CD4-positive, alpha-beta T cell (primary cell): ENCODE measurements at regions not wholly inside any gene's neighbourhood (a gene's known extent, or its start where the extent isn't known, plus 50 kb on each side); places are given as distances from the start of the nearest gene placed in this dataset.

ENCODE experiments used
- ATAC-seq: fragments of 200-7000 bp; cut with Tn5 transposase; one replicate; pipeline ENCODE4 v1.10.0; 2022; ENCODE audit warnings: mild to moderate bottlenecking; ENCODE audit not compliant: poor library complexity
- CTCF ChIA-PET: fragments of 350-600 bp; sonication (Branson Sonifier 250); formaldehyde crosslinking; loops from one replicate; lab custom pipeline; 2021; ENCODE audit warnings: antibody characterized with exemption, inconsistent platforms; lab: Charles Lee
- POLR2A ChIA-PET: fragments of 350-600 bp; sonication (Branson Sonifier 250); formaldehyde crosslinking; loops from one replicate; lab custom pipeline; 2021; ENCODE audit warnings: antibody characterized with exemption, inconsistent platforms; lab: Charles Lee
- DNase-seq, 14 experiments: peaks; one replicate each; pipeline ENCODE4 v3.0.0-alpha.2; 2013 to 2020; ENCODE audit warnings: mixed read lengths in 2 of 14
- H3K27ac ChIP-seq, 2 donors: one replicate each; pipeline versions ENCODE4 v1.5.1 to v1.7.0; 2013; ENCODE audit warnings: low read length in 2 of 2, low read depth in 1 of 2, mild to moderate bottlenecking in 1 of 2
- H3K27me3 ChIP-seq, 2 experiments: 1 replicate in 1 of 2; 2 replicates in 1 of 2; pipeline versions ENCODE4 v1.6.1 to v1.7.0; 2013; ENCODE audit warnings: low read length in 2 of 2, control low read depth in 1 of 2, mild to moderate bottlenecking in 1 of 2, moderate library complexity in 1 of 2; ENCODE audit not compliant: insufficient read depth in 2 of 2, control insufficient read depth in 1 of 2
- H3K36me3 ChIP-seq: one replicate; pipeline ENCODE4 v1.6.1; 2013; ENCODE audit warnings: low read length, control low read depth; ENCODE audit not compliant: insufficient read depth
- H3K4me1 ChIP-seq: one replicate; pipeline ENCODE4 v1.6.1; 2013; ENCODE audit warnings: low read length, control low read depth; ENCODE audit not compliant: insufficient read depth
- H3K4me3 ChIP-seq: one replicate; pipeline ENCODE4 v1.5.1; 2013; ENCODE audit warnings: mild to moderate bottlenecking, low read length, moderate library complexity
- H3K9me3 ChIP-seq, 2 experiments: 1 replicate in 1 of 2; 2 replicates in 1 of 2; pipeline versions ENCODE4 v1.6.1 to v1.7.0; 2013; ENCODE audit warnings: low read length in 2 of 2, mild to moderate bottlenecking in 2 of 2, control low read depth in 1 of 2, moderate library complexity in 1 of 2; ENCODE audit not compliant: control insufficient read depth in 1 of 2, insufficient read depth in 1 of 2
- H3K27ac Mint-ChIP-seq: one replicate; pipeline ENCODE4 v1.8.0; 2020; ENCODE audit warnings: mixed read lengths
- H3K27me3 Mint-ChIP-seq: one replicate; pipeline ENCODE4 v1.8.0; 2021; ENCODE audit warnings: mixed read lengths
- H3K36me3 Mint-ChIP-seq: one replicate; pipeline ENCODE4 v1.8.0; 2021; ENCODE audit warnings: low read depth, mixed read lengths
- H3K4me1 Mint-ChIP-seq: one replicate; pipeline ENCODE4 v1.8.0; 2021; ENCODE audit warnings: low read depth, mixed read lengths
- H3K4me3 Mint-ChIP-seq: one replicate; pipeline ENCODE4 v1.8.0; 2020; ENCODE audit warnings: mild to moderate bottlenecking, mixed read lengths
- H3K9me3 Mint-ChIP-seq: one replicate; pipeline ENCODE4 v1.8.0; 2020; ENCODE audit warnings: mixed read lengths
- CTCF ChIP-seq: fragments of 200-600 bp; IDR thresholded peaks from one replicate; pipeline ENCODE4 v1.8.0; 2022; ENCODE audit warnings: antibody characterized with exemption, mild to moderate bottlenecking
- intact Hi-C, 2 experiments: fragments of 100-400 bp; cut with DNase I in 1 of 2; cut with micrococcal nuclease in 1 of 2; formaldehyde crosslinking; loops; one replicate each; pipeline versions ENCODE4 v1.15.1 to v1.9.0; 2023 to 2025; cut with DNase I, micrococcal nuclease

- H3K9me3 ChIP-seq = peaks cover 4% of the 10 kb centered on the region in 2 experiments
- no peak for ATAC-seq
- CTCF ChIA-PET = no interaction called here
- H3K36me3 ChIP-seq = no peaks in the 10 kb centered on the region
- TF ChIP-seq CTCF = no peak
- H3K27ac ChIP-seq = no peak overlapping the region
- H3K4me3 Mint-ChIP-seq = no peak overlapping the region
- DNase-seq = no peak
- intact Hi-C loops = no loop called here
- POLR2A ChIA-PET = interaction anchor here (0.9 to 1.5 kb wide), 3 partner anchors 12 to 15 kb away, joined by 3 to 4 read pairs (median 4); no protein-coding TSS in a partner anchor
- no peak overlapping the region for H3K27ac Mint-ChIP-seq
- no peaks in the 10 kb centered on the region for H3K27me3 ChIP-seq
- H3K9me3 Mint-ChIP-seq = peaks cover 5% of the 10 kb centered on the region
- peaks cover 15% of the 10 kb centered on the region for H3K4me1 ChIP-seq
- peaks cover 28% of the 10 kb centered on the region for H3K4me1 Mint-ChIP-seq
- H3K4me3 ChIP-seq = no peak overlapping the region
- H3K27me3 Mint-ChIP-seq = no peaks in the 10 kb centered on the region
- H3K36me3 Mint-ChIP-seq = peaks cover 15% of the 10 kb centered on the region
Measured at GRCh38 chr14:50018201-50018932, 98.0 kb downstream of the VCPKMT start.

GRCh38 chr14:50018933-50019210 lies 97.5 kb downstream of the VCPKMT start:
- no peaks in the 10 kb centered on the region for H3K27me3 Mint-ChIP-seq
- H3K4me1 Mint-ChIP-seq = peaks cover 28% of the 10 kb centered on the region
- H3K4me3 ChIP-seq = no peak overlapping the region
- ATAC-seq (no peak), DNase-seq (no peak)
- H3K4me3 Mint-ChIP-seq = no peak overlapping the region
- peaks cover 4% of the 10 kb centered on the region in 2 experiments for H3K9me3 ChIP-seq
- no peaks in the 10 kb centered on the region for H3K27me3 ChIP-seq
- H3K36me3 ChIP-seq = no peaks in the 10 kb centered on the region
- no peak overlapping the region for H3K27ac ChIP-seq
- no peak overlapping the region for H3K27ac Mint-ChIP-seq
- no peak for TF ChIP-seq CTCF
- ChIA-PET CTCF (interaction anchor here (1.4 kb wide), 1 partner anchor 44 kb away, joined by 3 read pairs; no protein-coding TSS in a partner anchor), POLR2A (interaction anchor here (1.0 kb wide), 1 partner anchor 16 kb away, joined by 3 read pairs; no protein-coding TSS in a partner anchor)
- intact Hi-C loops = no loop called here
- peaks cover 15% of the 10 kb centered on the region for H3K4me1 ChIP-seq
- H3K9me3 Mint-ChIP-seq = peaks cover 5% of the 10 kb centered on the region
- peaks cover 19% of the 10 kb centered on the region for H3K36me3 Mint-ChIP-seq

- no peak for TF ChIP-seq CTCF
- Histone ChIP-seq H3K27me3 (no peaks in the 10 kb centered on the region), H3K4me1 (peaks cover 15% of the 10 kb centered on the region), H3K9me3 (peaks cover 4 to 6% of the 10 kb centered on the region in 2 experiments), H3K36me3 (no peaks in the 10 kb centered on the region), H3K4me3 (no peak overlapping the region), H3K27ac (no peak overlapping the region)
- Mint-ChIP-seq H3K27ac (no peak overlapping the region), H3K4me1 (peaks cover 28% of the 10 kb centered on the region), H3K9me3 (peaks cover 5% of the 10 kb centered on the region), H3K4me3 (no peak overlapping the region), H3K27me3 (no peaks in the 10 kb centered on the region), H3K36me3 (peaks cover 19% of the 10 kb centered on the region)
- ChIA-PET CTCF (interaction anchor here (1.4 kb wide), 1 partner anchor 42 kb away, joined by 3 read pairs; no protein-coding TSS in a partner anchor), POLR2A (no interaction called here)
- no peak for ATAC-seq
- no peak for DNase-seq
- intact Hi-C loops = no loop called here
Measured at GRCh38 chr14:50020184-50020583, 96.2 kb downstream of the VCPKMT start.
